ENCODE measurements at regions not wholly inside any gene's neighbourhood (a gene's known extent, or its start where the extent isn't known, plus 50 kb on each side); places are given as distances from the start of the nearest gene placed in this dataset.

DNA sequence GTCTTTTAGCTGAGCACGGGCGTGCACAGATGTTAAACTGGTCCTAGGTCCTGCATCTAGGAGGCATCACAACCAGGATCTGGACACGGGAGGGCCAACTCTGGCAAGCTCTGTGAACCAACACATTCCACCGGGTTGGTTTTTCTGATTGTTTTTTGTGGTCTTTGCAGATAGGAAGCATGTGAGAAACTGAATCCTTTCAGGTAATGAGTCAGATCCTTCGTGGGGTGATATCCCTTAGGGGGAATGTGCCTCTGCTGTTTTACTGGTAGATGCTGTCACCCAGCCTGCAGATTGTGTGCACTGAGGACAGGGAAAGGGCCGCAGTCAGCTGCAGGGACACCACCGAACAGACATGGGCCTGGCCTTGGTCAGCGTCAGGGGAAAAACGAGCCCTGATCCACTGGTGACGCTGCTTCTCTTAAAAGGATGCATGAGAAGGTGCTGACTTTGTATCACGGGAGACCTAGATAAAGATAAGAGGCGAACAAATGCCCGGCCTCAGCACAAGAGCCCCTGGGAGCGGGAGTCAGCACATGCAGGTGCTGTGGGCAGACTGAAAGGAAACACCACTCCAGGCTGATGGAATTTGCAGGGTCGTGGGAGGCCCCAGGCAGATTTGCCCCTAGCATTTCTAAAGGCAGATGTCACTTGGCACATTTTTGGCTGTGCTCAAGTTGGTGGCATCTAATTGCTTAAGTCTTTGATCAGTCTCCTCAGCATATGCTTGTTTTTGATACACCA is 51.1 kb downstream of the DOP1B start:
- Histone ChIP-seq H3K4me1 (peaks cover 2% of the 10 kb centered on the region), H3K9me3 (no peaks in the 10 kb centered on the region), H3K4me3 (no peak overlapping the region), H3K27me3 (no peaks in the 10 kb centered on the region), H3K36me3 (no peaks in the 10 kb centered on the region), H3K27ac (no peak overlapping the region)
- intact Hi-C loops (cut with DNase I), result no loop called here
- TF ChIP-seq POLR2A (IDR thresholded peaks at IDR 0.05) (no peak), POLR2AphosphoS5 (IDR thresholded peaks at IDR 0.05; ENCODE audit: insufficient read depth in 1 of 2, low read depth in 1 of 2) (no peak)
- TF ChIP-seq, protein P1, sequence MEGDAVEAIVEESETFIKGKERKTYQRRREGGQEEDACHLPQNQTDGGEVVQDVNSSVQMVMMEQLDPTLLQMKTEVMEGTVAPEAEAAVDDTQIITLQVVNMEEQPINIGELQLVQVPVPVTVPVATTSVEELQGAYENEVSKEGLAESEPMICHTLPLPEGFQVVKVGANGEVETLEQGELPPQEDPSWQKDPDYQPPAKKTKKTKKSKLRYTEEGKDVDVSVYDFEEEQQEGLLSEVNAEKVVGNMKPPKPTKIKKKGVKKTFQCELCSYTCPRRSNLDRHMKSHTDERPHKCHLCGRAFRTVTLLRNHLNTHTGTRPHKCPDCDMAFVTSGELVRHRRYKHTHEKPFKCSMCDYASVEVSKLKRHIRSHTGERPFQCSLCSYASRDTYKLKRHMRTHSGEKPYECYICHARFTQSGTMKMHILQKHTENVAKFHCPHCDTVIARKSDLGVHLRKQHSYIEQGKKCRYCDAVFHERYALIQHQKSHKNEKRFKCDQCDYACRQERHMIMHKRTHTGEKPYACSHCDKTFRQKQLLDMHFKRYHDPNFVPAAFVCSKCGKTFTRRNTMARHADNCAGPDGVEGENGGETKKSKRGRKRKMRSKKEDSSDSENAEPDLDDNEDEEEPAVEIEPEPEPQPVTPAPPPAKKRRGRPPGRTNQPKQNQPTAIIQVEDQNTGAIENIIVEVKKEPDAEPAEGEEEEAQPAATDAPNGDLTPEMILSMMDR (IDR thresholded peaks at IDR 0.05), result no peak
- DNase-seq (ENCODE audit: extremely low spot score in 2 of 2), result no peak

DNA sequence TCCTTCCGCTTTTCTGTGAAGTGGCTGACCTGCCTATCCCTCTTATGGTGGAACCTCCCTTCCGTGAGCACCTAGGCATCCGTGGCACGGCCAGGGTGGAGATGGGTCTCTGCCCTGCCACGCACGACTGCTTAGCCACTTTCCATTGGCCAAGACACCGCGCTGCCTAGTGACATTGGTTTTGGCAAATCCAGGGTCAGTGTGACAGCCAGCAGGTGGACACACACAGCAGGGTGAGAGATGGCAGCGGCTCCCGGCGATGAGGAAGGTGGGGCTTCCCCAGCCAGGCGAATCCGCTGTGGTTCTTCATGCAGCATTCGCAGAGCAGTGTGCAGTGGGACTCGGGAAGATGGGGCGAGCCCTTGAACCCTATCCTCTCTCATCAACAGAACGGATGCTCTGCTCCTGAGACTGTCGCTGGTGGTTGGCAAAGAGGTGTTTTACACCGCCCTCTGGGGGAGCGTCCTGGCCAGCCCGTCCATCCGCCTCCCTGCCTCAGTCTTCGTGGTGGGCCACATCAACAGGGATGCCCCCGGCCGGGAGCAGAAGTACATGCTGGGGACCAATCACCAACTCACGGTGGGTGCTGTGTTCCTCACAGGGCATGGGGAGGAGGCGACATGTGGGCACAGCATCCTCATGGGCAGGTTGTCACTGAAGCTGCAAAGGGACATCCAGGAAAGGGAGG is 51.8 kb downstream of the DOP1B start:
- no peaks in the 10 kb centered on the region for H3K27me3 ChIP-seq
- intact Hi-C loops (cut with DNase I), result no loop called here
- H3K4me1 ChIP-seq, result no peaks in the 10 kb centered on the region
- TF ChIP-seq, protein P1 (IDR thresholded peaks at IDR 0.05), result no peak
- no peaks in the 10 kb centered on the region for H3K36me3 ChIP-seq
- DNase-seq (ENCODE audit: extremely low spot score in 2 of 2), result no peak
- no peaks in the 10 kb centered on the region for H3K9me3 ChIP-seq
- H3K27ac ChIP-seq, result no peak overlapping the region
- H3K4me3 ChIP-seq, result no peak overlapping the region

DNA sequence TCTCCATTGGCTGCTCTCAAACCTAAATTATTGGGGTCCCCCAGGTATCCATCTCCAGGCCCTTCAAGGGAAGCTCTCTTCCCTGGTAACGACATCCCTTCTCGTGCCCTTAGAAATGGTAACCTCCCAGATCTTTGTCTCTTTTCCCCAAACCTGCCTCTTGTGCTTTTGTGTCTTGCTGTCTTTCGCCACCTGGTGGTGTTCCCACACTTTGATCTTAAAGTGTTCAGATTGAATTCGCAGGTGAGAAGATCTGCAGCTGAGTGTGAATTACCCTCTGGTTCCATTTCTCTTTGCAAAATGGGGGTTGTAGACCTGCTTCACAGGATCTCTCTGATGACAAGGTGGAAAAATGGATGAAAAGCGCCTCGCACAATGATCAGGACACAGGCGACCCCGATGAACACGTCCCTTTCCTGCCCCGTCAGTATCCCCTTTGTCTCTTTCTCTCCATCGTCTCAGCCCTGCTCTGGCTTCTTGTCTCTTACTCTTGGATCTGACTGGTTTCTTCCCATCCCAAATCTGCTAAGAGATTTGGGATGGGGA is 53.1 kb downstream of the DOP1B start:
- Histone ChIP-seq H3K27me3 (no peaks in the 10 kb centered on the region), H3K4me3 (no peak overlapping the region), H3K36me3 (no peaks in the 10 kb centered on the region), H3K9me3 (no peaks in the 10 kb centered on the region), H3K27ac (no peak overlapping the region), H3K4me1 (no peaks in the 10 kb centered on the region)
- TF ChIP-seq, protein P1 (IDR thresholded peaks at IDR 0.05), result peak in 2 of 3 experiments; percentile 27 to 35
- TF ChIP-seq POLR2A (IDR thresholded peaks at IDR 0.05), result no peak
- no peak for DNase-seq (ENCODE audit: extremely low spot score in 2 of 2)
- intact Hi-C loops (cut with DNase I), result no loop called here

- no peak for TF ChIP-seq POLR2A (IDR thresholded peaks at IDR 0.05)
- no peak for TF ChIP-seq POLR2AphosphoS5 (IDR thresholded peaks at IDR 0.05; ENCODE audit: insufficient read depth in 1 of 2, low read depth in 1 of 2)
- TF ChIP-seq, protein P1 (IDR thresholded peaks at IDR 0.05), result no peak
- no peaks in the 10 kb centered on the region for H3K4me1 ChIP-seq
- no peaks in the 10 kb centered on the region for H3K27me3 ChIP-seq
- no peak for DNase-seq (ENCODE audit: extremely low spot score in 2 of 2)
- intact Hi-C loops (cut with DNase I), result no loop called here
- no peaks in the 10 kb centered on the region for H3K9me3 ChIP-seq
- H3K27ac ChIP-seq, result no peak overlapping the region
- H3K4me3 ChIP-seq, result no peak overlapping the region
- H3K36me3 ChIP-seq, result no peaks in the 10 kb centered on the region
These were observed 54.4 kb downstream of the DOP1B start for GRCh38 chr21:36210779-36211659.
